ENCODE measurements at regions not wholly inside any gene's neighbourhood (a gene's known extent, or its start where the extent isn't known, plus 50 kb on each side); places are given as distances from the start of the nearest gene placed in this dataset.

- TF ChIP-seq CTCF (IDR thresholded peaks at IDR 0.05): no peak
- no peak for TF ChIP-seq POLR2A (IDR thresholded peaks at IDR 0.05)
Observed at GRCh38 chr19:31705656-31706055, 356.4 kb upstream of the TSHZ3 start.
